H1 (cell line): ENCODE measurements at regions not wholly inside any gene's neighbourhood (a gene's known extent, or its start where the extent isn't known, plus 50 kb on each side); places are given as distances from the start of the nearest gene placed in this dataset.

ENCODE experiments used
- CTCF ChIA-PET: fragments of 300-600 bp; sonication (Branson Sonifier 250); formaldehyde crosslinking; loops from one replicate; lab custom pipeline; 2021; ENCODE audit not compliant: partially characterized antibody; lab: Charles Lee
- POLR2A ChIA-PET: fragments of 300-600 bp; sonication (Branson Sonifier 250); formaldehyde crosslinking; loops from one replicate; lab custom pipeline; 2021; ENCODE audit warnings: inconsistent platforms; ENCODE audit not compliant: partially characterized antibody; lab: Charles Lee
- DNase-seq, 2 experiments: peaks; one replicate each; pipeline versions ENCODE4 v3.0.0 to v3.0.0-alpha.2; 2010 to 2022; ENCODE audit warnings: low spot score in 2 of 2, low read depth in 1 of 2, mixed read lengths in 1 of 2
- FAIRE-seq: peaks from 2 replicates; lab custom pipeline; 2011; peaks lifted over from hg19 to GRCh38; lab: Jason Lieb, UNC
- H2AFZ ChIP-seq: 2 replicates; pipeline ENCODE4 v1.8.1; 2012; ENCODE audit warnings: low read length, inconsistent platforms
- H2AK5ac ChIP-seq: 2 replicates; pipeline ENCODE4 v1.6.1; 2013; ENCODE audit warnings: low read depth, low read length
- H2BK120ac ChIP-seq: replicated peaks from 2 replicates; pipeline ENCODE3; 2013; ENCODE audit warnings: low read depth, low read length, inconsistent platforms
- H2BK12ac ChIP-seq: 2 replicates; pipeline ENCODE4 v1.6.1; 2013; ENCODE audit warnings: low read depth, low read length
- H2BK15ac ChIP-seq: 2 replicates; pipeline ENCODE4 v1.6.1; 2013; ENCODE audit warnings: low read length
- H2BK20ac ChIP-seq: 2 replicates; pipeline ENCODE4 v1.6.1; 2013; ENCODE audit warnings: low read length
- H2BK5ac ChIP-seq: 2 replicates; pipeline ENCODE4 v1.6.1; 2013; ENCODE audit warnings: low read depth, low read length
- H3K14ac ChIP-seq: 2 replicates; pipeline ENCODE4 v1.6.1; 2013; ENCODE audit warnings: inconsistent platforms; ENCODE audit not compliant: insufficient read length
- H3K18ac ChIP-seq: 2 replicates; pipeline ENCODE4 v1.6.1; 2013; ENCODE audit warnings: low read length; ENCODE audit errors: extremely low read depth
- H3K23ac ChIP-seq: 2 replicates; pipeline ENCODE4 v1.6.1; 2013; ENCODE audit warnings: inconsistent platforms; ENCODE audit not compliant: insufficient read length
- H3K23me2 ChIP-seq: 2 replicates; pipeline ENCODE4 v1.6.1; 2013; ENCODE audit warnings: low read depth, low read length
- H3K27ac ChIP-seq: 2 replicates; pipeline ENCODE4 v1.6.1; 2011; ENCODE audit warnings: low read depth, low read length, inconsistent platforms
- H3K27me3 ChIP-seq, 4 experiments: replicated peaks in 1 of 4; 1 replicate in 1 of 4; 2 replicates in 3 of 4; pipeline versions ENCODE4 v1.6.1 to v1.8.1; 2011 to 2013; ENCODE audit warnings: low read length in 3 of 4, mild to moderate bottlenecking in 3 of 4, inconsistent platforms in 2 of 4, mixed read lengths in 2 of 4, moderate library complexity in 1 of 4; ENCODE audit not compliant: control insufficient read depth in 3 of 4, insufficient read depth in 3 of 4; ENCODE audit errors: extremely low read depth in 1 of 4
- H3K36me3 ChIP-seq, 4 experiments: 2 replicates each; pipeline versions ENCODE4 v1.6.1 to v1.8.1; 2011 to 2013; ENCODE audit warnings: mild to moderate bottlenecking in 4 of 4, low read length in 3 of 4, moderate library complexity in 2 of 4, control low read depth in 1 of 4, inconsistent platforms in 1 of 4; ENCODE audit not compliant: insufficient read depth in 4 of 4, control insufficient read depth in 2 of 4
- H3K4ac ChIP-seq: replicated peaks from 2 replicates; pipeline ENCODE3; 2013; ENCODE audit warnings: low read length, low read depth, mixed read lengths, inconsistent platforms; ENCODE audit not compliant: insufficient read length
- H3K4me1 ChIP-seq, 4 experiments: replicated peaks in 1 of 4; 1 replicate in 1 of 4; 2 replicates in 3 of 4; pipeline versions ENCODE4 v1.6.1 to v1.8.1; 2011 to 2013; ENCODE audit warnings: low read length in 3 of 4, inconsistent platforms in 2 of 4, mixed read lengths in 1 of 4; ENCODE audit not compliant: insufficient read depth in 4 of 4, control insufficient read depth in 3 of 4
- H3K4me2 ChIP-seq, 2 experiments: 2 replicates each; pipeline versions ENCODE4 v1.6.1 to v1.8.1; 2011 to 2013; ENCODE audit warnings: low read depth in 2 of 2, low read length in 2 of 2, control low read depth in 1 of 2, inconsistent platforms in 1 of 2, mild to moderate bottlenecking in 1 of 2; ENCODE audit not compliant: insufficient read depth in 1 of 2
- H3K4me3 ChIP-seq, 4 experiments: fragments of 200-600, 300-600 bp in 1 of 4; sonication (generic), shearing (Covaris generic), sonication (Bioruptor Twin) in 1 of 4; 2 replicates each; pipeline versions ENCODE4 v1.5.1 to v1.8.1; 2011 to 2016; ENCODE audit warnings: low read length in 4 of 4, low read depth in 3 of 4, control low read depth in 2 of 4, inconsistent platforms in 2 of 4, mild to moderate bottlenecking in 2 of 4, mixed read lengths in 1 of 4, moderate library complexity in 1 of 4; ENCODE audit not compliant: insufficient read depth in 2 of 4; ENCODE audit errors: extremely low read depth in 1 of 4
- H3K56ac ChIP-seq: replicated peaks from 2 replicates; pipeline ENCODE3; 2013; ENCODE audit warnings: low read depth, mild to moderate bottlenecking, mixed read lengths, low read length, inconsistent platforms; ENCODE audit not compliant: insufficient read length
- H3K79me1 ChIP-seq: 2 replicates; pipeline ENCODE4 v1.6.1; 2013; ENCODE audit warnings: low read depth, low read length, control low read depth
- H3K79me2 ChIP-seq, 2 experiments: 2 replicates each; pipeline versions ENCODE4 v1.6.1 to v1.8.1; 2012 to 2013; ENCODE audit warnings: low read length in 2 of 2, mild to moderate bottlenecking in 2 of 2, inconsistent platforms in 1 of 2; ENCODE audit not compliant: insufficient read depth in 2 of 2, control insufficient read depth in 1 of 2
- H3K9ac ChIP-seq, 4 experiments: replicated peaks in 1 of 4; 1 replicate in 1 of 4; 2 replicates in 3 of 4; pipeline versions ENCODE4 v1.6.1 to v1.8.1; 2011 to 2013; ENCODE audit warnings: low read depth in 3 of 4, low read length in 3 of 4, control low read depth in 2 of 4, mild to moderate bottlenecking in 2 of 4, moderate library complexity in 2 of 4, inconsistent platforms in 1 of 4; ENCODE audit errors: extremely low read depth in 1 of 4
- H3K9me3 ChIP-seq, 2 experiments: 2 replicates each; pipeline versions ENCODE4 v1.6.1 to v1.8.1; 2012 to 2013; ENCODE audit warnings: mild to moderate bottlenecking in 2 of 2, moderate library complexity in 2 of 2, control low read depth in 1 of 2, inconsistent platforms in 1 of 2, low read depth in 1 of 2, low read length in 1 of 2, mixed read lengths in 1 of 2; ENCODE audit not compliant: insufficient read depth in 2 of 2
- H4K20me1 ChIP-seq, 2 experiments: replicated peaks in 1 of 2; 2 replicates each; pipeline versions ENCODE3 to v1.8.1; 2011 to 2013; ENCODE audit warnings: inconsistent platforms in 2 of 2, low read length in 2 of 2, mild to moderate bottlenecking in 1 of 2; ENCODE audit not compliant: insufficient read depth in 2 of 2, control insufficient read depth in 1 of 2
- H4K5ac ChIP-seq: 2 replicates; pipeline ENCODE4 v1.6.1; 2013; ENCODE audit warnings: low read length, low read depth, mixed read lengths, inconsistent platforms; ENCODE audit not compliant: insufficient read length
- H4K8ac ChIP-seq: 2 replicates; pipeline ENCODE4 v1.8.0; 2013; ENCODE audit warnings: mild to moderate bottlenecking, moderate library complexity, low read length, inconsistent platforms; ENCODE audit not compliant: insufficient read depth; ENCODE audit errors: extremely low read depth
- H4K91ac ChIP-seq: replicated peaks from 2 replicates; pipeline ENCODE3; 2013; ENCODE audit warnings: low read length, mixed read lengths, inconsistent platforms; ENCODE audit not compliant: insufficient read length
- BRCA1 ChIP-seq: IDR thresholded peaks from 2 replicates; pipeline ENCODE4 v1.6.1; 2012; ENCODE audit warnings: low read depth, low read length, improper control_type of control experiment
- CEBPB ChIP-seq: IDR thresholded peaks from 2 replicates; pipeline ENCODE4 v1.6.1; 2012; ENCODE audit warnings: low read depth, low read length
- CREB1 ChIP-seq: IDR thresholded peaks from 2 replicates; pipeline ENCODE4 v1.6.1; 2012; ENCODE audit warnings: inconsistent platforms
- CTBP2 ChIP-seq: IDR thresholded peaks from 2 replicates; pipeline ENCODE4 v1.7.0; 2011; ENCODE audit warnings: borderline replicate concordance, mild to moderate bottlenecking, moderate library complexity, mixed read lengths, low read length; ENCODE audit not compliant: insufficient read depth, insufficient read length
- EGR1 ChIP-seq: IDR thresholded peaks from 2 replicates; pipeline ENCODE4 v1.6.1; 2011; ENCODE audit warnings: low read depth, low read length, borderline replicate concordance
- GTF2F1 ChIP-seq: IDR thresholded peaks from 2 replicates; pipeline ENCODE4 v1.6.1; 2012; ENCODE audit warnings: low read depth, low read length, improper control_type of control experiment, borderline replicate concordance
- HDAC2 ChIP-seq, 2 experiments: fragments of 300-600 bp in 1 of 2; sonication (generic) in 1 of 2; IDR thresholded peaks; 2 replicates each; pipeline ENCODE4 v1.6.1; 2011 to 2012; ENCODE audit warnings: low read depth in 2 of 2, low read length in 2 of 2, mild to moderate bottlenecking in 2 of 2, moderate library complexity in 2 of 2, borderline replicate concordance in 1 of 2, inconsistent platforms in 1 of 2
- JUND ChIP-seq: IDR thresholded peaks from 2 replicates; pipeline ENCODE4 v1.6.1; 2011; ENCODE audit warnings: mild to moderate bottlenecking, improper control_type of control experiment, low read length
- KDM1A ChIP-seq: fragments of 200-600, 300-600 bp; sonication (generic); IDR thresholded peaks from 2 replicates; pipeline ENCODE4 v1.7.1; 2016; ENCODE audit warnings: mild to moderate bottlenecking, low read length, borderline replicate concordance
- KDM4A ChIP-seq: IDR thresholded peaks from one replicate; pipeline ENCODE4 v1.7.1; 2012; ENCODE audit warnings: low read depth, mild to moderate bottlenecking, moderate library complexity, low read length, inconsistent platforms; ENCODE audit not compliant: severe bottlenecking
- MAFK ChIP-seq: IDR thresholded peaks from 2 replicates; pipeline ENCODE4 v1.6.1; 2012; ENCODE audit warnings: low read depth, mild to moderate bottlenecking, improper control_type of control experiment, low read length
- RAD21 ChIP-seq, 2 experiments: IDR thresholded peaks in 1 of 2; conservative IDR thresholded peaks in 1 of 2; 2 replicates each; pipeline ENCODE4 v1.6.1; 2011; ENCODE audit warnings: low read depth in 2 of 2, low read length in 2 of 2, improper control_type of control experiment in 1 of 2, inconsistent platforms in 1 of 2, mild to moderate bottlenecking in 1 of 2, moderate library complexity in 1 of 2
- SIN3A ChIP-seq, 2 experiments: IDR thresholded peaks in 1 of 2; conservative IDR thresholded peaks in 1 of 2; 2 replicates each; pipeline ENCODE4 v1.6.1; 2011 to 2012; ENCODE audit warnings: low read length in 2 of 2, improper control_type of control experiment in 1 of 2, low read depth in 1 of 2, mild to moderate bottlenecking in 1 of 2
- SP2 ChIP-seq: IDR thresholded peaks from 2 replicates; pipeline ENCODE4 v1.6.1; 2012; ENCODE audit warnings: mild to moderate bottlenecking, low read length, inconsistent platforms
- TBP ChIP-seq: IDR thresholded peaks from 2 replicates; pipeline ENCODE4 v1.6.1; 2011; ENCODE audit warnings: low read depth, low read length, improper control_type of control experiment
- WGBS, 2 experiments: shearing (Covaris generic) in 1 of 2; methylation state at CpG; one replicate each; pipeline versions ENCODE4 v1.1.6 to v1.1.7; 2013 to 2015; ENCODE audit warnings: low lambda C conversion rate in 2 of 2, mixed read lengths in 2 of 2, inconsistent platforms in 1 of 2, low coverage in 1 of 2, missing lambda C conversion rate in 1 of 2; ENCODE audit not compliant: insufficient replicate concordance in 2 of 2, insufficient coverage in 1 of 2, insufficient read length in 1 of 2; ENCODE audit errors: extremely low coverage in 1 of 2, missing lambda C conversion rate in 1 of 2; 5-methylcytosine and 5-hydroxymethylcytosine counted together

GRCh38 chr14:61932974-61933373 is 170.8 kb downstream of the SNAPC1 start:
- H4K91ac ChIP-seq = no peak overlapping the region
- no peaks in the 10 kb centered on the region for H4K20me1 ChIP-seq
- H3K14ac ChIP-seq = no peak overlapping the region
- H2BK15ac ChIP-seq = no peak overlapping the region
- no peak overlapping the region for H3K4me2 ChIP-seq
- H2BK20ac ChIP-seq = no peak overlapping the region
- H2AK5ac ChIP-seq = no peak overlapping the region
- H3K56ac ChIP-seq = no peak overlapping the region
- H2BK12ac ChIP-seq = no peak overlapping the region
- no peaks in the 10 kb centered on the region for H3K9me3 ChIP-seq
- no peaks in the 10 kb centered on the region for H3K36me3 ChIP-seq
- H2BK120ac ChIP-seq = no peak overlapping the region
- peaks cover 0 to 8% (median 6%) of the 10 kb centered on the region in 4 experiments; a peak in 3 of 7 replicates for H3K4me1 ChIP-seq
- H3K18ac ChIP-seq = no peak overlapping the region
- DNase-seq (no peak), FAIRE-seq (no peak)
- no peak overlapping the region for H2BK5ac ChIP-seq
- H3K4ac ChIP-seq = no peak overlapping the region
- H3K27me3 ChIP-seq = no peaks in the 10 kb centered on the region; a peak in 1 of 7 replicates
- no peak overlapping the region for H4K5ac ChIP-seq
- H3K23ac ChIP-seq = no peak overlapping the region
- no peak overlapping the region for H2AFZ ChIP-seq
- H4K8ac ChIP-seq = no peak overlapping the region
- H3K27ac ChIP-seq = no peak overlapping the region
- no peaks in the 10 kb centered on the region for H3K23me2 ChIP-seq
- ChIA-PET CTCF (interaction anchor here (0.8 to 1.7 kb wide), 6 partner anchors 8 to 195 kb away, joined by 4 to 7 read pairs (median 5); no protein-coding TSS in a partner anchor), POLR2A (no interaction called here)
- H3K9ac ChIP-seq = no peak overlapping the region
- 91% methylated on average over 4 of the region's 4 CpGs; no CpG with 5 or more reads in 1 of the 2 experiments for WGBS, 2 experiments
- no peaks in the 10 kb centered on the region for H3K79me1 ChIP-seq
- no peak overlapping the region for H3K4me3 ChIP-seq
- H3K79me2 ChIP-seq = no peaks in the 10 kb centered on the region
- TF ChIP-seq MAFK = no peak
- no peak for TF ChIP-seq GTF2F1
- TF ChIP-seq KDM4A = no peak
- no peak for TF ChIP-seq CREB1
- no peak for TF ChIP-seq JUND
- TF ChIP-seq KDM1A = no peak
- TF ChIP-seq EGR1 = no peak
- TF ChIP-seq CTBP2 = no peak
- no peak for TF ChIP-seq SP2
- TF ChIP-seq TBP = no peak
- TF ChIP-seq BRCA1 = no peak
- no peak for TF ChIP-seq HDAC2 (IDR thresholded peaks at IDR 0.05; ENCODE audit: borderline replicate concordance in 1 of 2, low read depth in 2 of 2, low read length in 2 of 2)
- TF ChIP-seq CEBPB = no peak
- no peak for TF ChIP-seq SIN3A (conservative IDR thresholded peaks at IDR 0.05 in 1 of 2, IDR thresholded peaks at IDR 0.05 in 1 of 2; ENCODE audit: low read depth in 1 of 2, low read length in 2 of 2)
- no peak for TF ChIP-seq RAD21 (IDR thresholded peaks at IDR 0.05 in 1 of 2, conservative IDR thresholded peaks at IDR 0.05 in 1 of 2; ENCODE audit: low read depth in 2 of 2, low read length in 2 of 2)
